Hepatocyte (in vitro differentiated cells): ENCODE measurements at regions not wholly inside any gene's neighbourhood (a gene's known extent, or its start where the extent isn't known, plus 50 kb on each side); places are given as distances from the start of the nearest gene placed in this dataset.

Experiments
- DNase-seq: peaks from one replicate; pipeline ENCODE4 v3.0.0-alpha.2; 2016; ENCODE audit warnings: low spot score
- H2AFZ ChIP-seq: fragments of 200-600 bp; sonication (generic); 2 replicates; pipeline ENCODE4 v1.6.0; 2016; ENCODE audit warnings: antibody characterized with exemption, mild to moderate bottlenecking
- H3K27ac ChIP-seq: fragments of 200-600 bp; sonication (generic); 2 replicates; pipeline ENCODE4 v1.5.1; 2016; ENCODE audit warnings: mild to moderate bottlenecking
- H3K27me3 ChIP-seq: fragments of 200-600 bp; sonication (generic); 2 replicates; pipeline ENCODE4 v1.6.1; 2016
- H3K36me3 ChIP-seq: fragments of 200-600 bp; sonication (generic); replicated peaks from 2 replicates; pipeline ENCODE4 v1.5.1; 2016; ENCODE audit warnings: low read depth; ENCODE audit not compliant: insufficient read depth
- H3K4me1 ChIP-seq: fragments of 200-600 bp; sonication (generic); 2 replicates; pipeline ENCODE4 v1.5.1; 2016; ENCODE audit warnings: mild to moderate bottlenecking, moderate library complexity; ENCODE audit not compliant: insufficient read depth
- H3K4me2 ChIP-seq: fragments of 200-600 bp; sonication (generic); 2 replicates; pipeline ENCODE4 v1.6.0; 2016
- H3K4me3 ChIP-seq: fragments of 200-600 bp; sonication (generic); 2 replicates; pipeline ENCODE4 v1.5.1; 2016; ENCODE audit warnings: mild to moderate bottlenecking
- H3K79me2 ChIP-seq: fragments of 200-600 bp; sonication (generic); 2 replicates; pipeline ENCODE4 v1.6.0; 2017; ENCODE audit warnings: mild to moderate bottlenecking
- H3K9me2 ChIP-seq: fragments of 200-600 bp; sonication (generic); replicated peaks from 2 replicates; pipeline ENCODE4 v1.6.0; 2017; ENCODE audit warnings: mild to moderate bottlenecking; ENCODE audit not compliant: insufficient read depth
- H3K9me3 ChIP-seq: fragments of 200-600 bp; sonication (generic); 2 replicates; pipeline ENCODE4 v1.5.1; 2016; ENCODE audit warnings: low read depth, mild to moderate bottlenecking
- H4K20me1 ChIP-seq: fragments of 200-600 bp; sonication (generic); 2 replicates; pipeline ENCODE4 v1.6.0; 2016; ENCODE audit warnings: mild to moderate bottlenecking; ENCODE audit not compliant: insufficient read depth, poor library complexity, severe bottlenecking
- CTCF ChIP-seq: fragments of 200-600 bp; sonication (generic); IDR thresholded peaks from 2 replicates; pipeline ENCODE4 v1.5.1; 2016; ENCODE audit warnings: antibody characterized with exemption, mild to moderate bottlenecking; ENCODE audit not compliant: poor library complexity
- EZH2 ChIP-seq: fragments of 200-600 bp; sonication (generic); IDR thresholded peaks from 2 replicates; pipeline ENCODE4 v1.6.1; 2016; ENCODE audit warnings: antibody characterized with exemption, mild to moderate bottlenecking, borderline replicate concordance
- EZH2phosphoT487 ChIP-seq: fragments of 200-600 bp; sonication (generic); IDR thresholded peaks from one replicate; pipeline ENCODE4 v1.6.1; 2018; ENCODE audit warnings: antibody characterized with exemption, mild to moderate bottlenecking, low read depth, moderate library complexity; ENCODE audit not compliant: unreplicated experiment, severe bottlenecking
- WGBS: methylation state at CpG from one replicate; pipeline ENCODE4 v1.1.6; 2016; ENCODE audit warnings: low lambda C conversion rate; ENCODE audit errors: missing lambda C conversion rate; 5-methylcytosine and 5-hydroxymethylcytosine counted together

DNA sequence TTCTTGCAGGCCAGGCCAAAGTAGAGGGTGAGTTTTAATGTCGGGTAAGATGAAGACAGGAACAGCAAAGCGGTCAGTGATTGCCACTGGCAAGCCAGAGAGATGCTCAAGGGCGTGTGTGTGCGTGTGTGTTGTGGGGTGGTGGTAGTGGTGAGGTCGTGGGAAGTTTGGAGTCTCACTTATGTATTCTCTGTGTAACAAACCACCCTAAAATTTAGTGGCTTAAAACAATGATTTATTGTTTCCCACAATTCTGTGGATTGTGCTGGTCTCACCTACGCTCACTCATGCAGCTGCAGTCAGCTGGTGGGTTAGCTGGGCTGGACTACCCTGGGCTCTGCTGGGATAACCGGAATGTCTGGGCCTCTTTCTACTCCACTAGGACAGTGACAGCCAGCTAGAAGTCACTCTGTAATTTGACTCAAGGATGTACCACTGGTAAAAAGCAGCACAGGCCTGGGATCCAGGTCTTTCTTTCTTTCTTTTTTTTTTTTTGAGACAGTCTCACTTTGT, 50.9 kb upstream of the BHLHE40 start:
- TF ChIP-seq EZH2, result no peak
- TF ChIP-seq CTCF, result no peak
- no peak for TF ChIP-seq EZH2phosphoT487
- Histone ChIP-seq H3K79me2 (no peaks in the 10 kb centered on the region), H3K36me3 (no peaks in the 10 kb centered on the region), H3K4me1 (no peaks in the 10 kb centered on the region), H3K4me3 (no peak overlapping the region), H2AFZ (no peak overlapping the region), H3K27ac (no peak overlapping the region), H3K4me2 (no peak overlapping the region), H4K20me1 (no peaks in the 10 kb centered on the region), H3K9me3 (no peaks in the 10 kb centered on the region), H3K27me3 (no peaks in the 10 kb centered on the region), H3K9me2 (no peaks in the 10 kb centered on the region)
- no peak for DNase-seq
- 91% methylated on average over 7 of the region's 7 CpGs for WGBS
